ENCODE measurements at regions not wholly inside any gene's neighbourhood (a gene's known extent, or its start where the extent isn't known, plus 50 kb on each side); places are given as distances from the start of the nearest gene placed in this dataset.

GRCh38 chr22:49305966-49306631 lies 521.6 kb downstream of the BRD1 start:
- DNase-seq (ENCODE audit: low spot score in 2 of 2) = no peak
- no peaks in the 10 kb centered on the region for H3K36me3 ChIP-seq
- TF ChIP-seq CTCF (IDR thresholded peaks at IDR 0.05) (no peak), EP300 (IDR thresholded peaks at IDR 0.05) (no peak), POLR2A (IDR thresholded peaks at IDR 0.05) (no peak)
- H3K9me3 ChIP-seq = no peaks in the 10 kb centered on the region
- no peak overlapping the region for H3K27ac ChIP-seq
- no peak overlapping the region for H3K4me3 ChIP-seq
- H3K4me1 ChIP-seq = peaks cover 0 to 5% (median 0%) of the 10 kb centered on the region in 4 donors
- WGBS, 2 donors = 82% methylated on average over 18 of the region's 18 CpGs
- peaks cover 0 to 6% of the 10 kb centered on the region in 2 donors for H3K27me3 ChIP-seq

GRCh38 chr22:49305214-49305965 lies 522.3 kb downstream of the BRD1 start:
- peak in 1 of 2 donors; percentile 32 for DNase-seq (ENCODE audit: low spot score in 2 of 2)
- no peak overlapping the region for H3K27ac ChIP-seq
- no peaks in the 10 kb centered on the region for H3K36me3 ChIP-seq
- no peaks in the 10 kb centered on the region for H3K9me3 ChIP-seq
- peaks cover 0 to 6% of the 10 kb centered on the region in 2 donors for H3K27me3 ChIP-seq
- no peak for TF ChIP-seq EP300 (IDR thresholded peaks at IDR 0.05)
- TF ChIP-seq CTCF (IDR thresholded peaks at IDR 0.05) = peak; percentile 83 to 92 (median 85)
- TF ChIP-seq POLR2A (IDR thresholded peaks at IDR 0.05) = no peak
- H3K4me3 ChIP-seq = peak overlapping the region in 1 of 4 donors; percentile 12
- peaks cover 0 to 5% (median 0%) of the 10 kb centered on the region in 4 donors for H3K4me1 ChIP-seq
- WGBS, 2 donors = 18 to 19% methylated on average over 15 to 20 of the region's 20 CpGs

- 84 to 92% methylated on average over 22 of the region's 22 CpGs for WGBS, 2 donors
- no peaks in the 10 kb centered on the region for H3K36me3 ChIP-seq
- H3K4me3 ChIP-seq = no peak overlapping the region
- peaks cover 0 to 5% (median 0%) of the 10 kb centered on the region in 4 donors for H3K4me1 ChIP-seq
- TF ChIP-seq POLR2A (IDR thresholded peaks at IDR 0.05) = no peak
- no peak for TF ChIP-seq CTCF (IDR thresholded peaks at IDR 0.05)
- TF ChIP-seq EP300 (IDR thresholded peaks at IDR 0.05) = no peak
- no peaks in the 10 kb centered on the region for H3K9me3 ChIP-seq
- H3K27me3 ChIP-seq = peaks cover 0 to 6% of the 10 kb centered on the region in 2 donors
- no peak overlapping the region for H3K27ac ChIP-seq
- DNase-seq (ENCODE audit: low spot score in 2 of 2) = no peak
These were observed 523.8 kb downstream of the BRD1 start for GRCh38 chr22:49303781-49304461.

GRCh38 chr22:49303061-49303735 lies 524.5 kb downstream of the BRD1 start:
- DNase-seq (ENCODE audit: low spot score in 2 of 2) = no peak
- peaks cover 0 to 5% (median 0%) of the 10 kb centered on the region in 4 donors for H3K4me1 ChIP-seq
- peaks cover 0 to 6% of the 10 kb centered on the region in 2 donors for H3K27me3 ChIP-seq
- H3K9me3 ChIP-seq = no peaks in the 10 kb centered on the region
- no peak overlapping the region for H3K4me3 ChIP-seq
- no peaks in the 10 kb centered on the region for H3K36me3 ChIP-seq
- 81 to 84% methylated on average over 17 of the region's 17 CpGs for WGBS, 2 donors
- no peak for TF ChIP-seq EP300 (IDR thresholded peaks at IDR 0.05)
- TF ChIP-seq POLR2A (IDR thresholded peaks at IDR 0.05) = no peak
- TF ChIP-seq CTCF (IDR thresholded peaks at IDR 0.05) = no peak
- no peak overlapping the region for H3K27ac ChIP-seq

Data from tibial nerve (tissue), 4 donors.